A673 (cell line): ENCODE measurements at regions not wholly inside any gene's neighbourhood (a gene's known extent, or its start where the extent isn't known, plus 50 kb on each side); places are given as distances from the start of the nearest gene placed in this dataset.

ENCODE experiments used
- BruUV-seq: library from RNA; stranded (reverse); fragments of 400-500 nt; replicated peaks from 2 replicates; lab custom pipeline; 2021; lab: Mats Ljungman, UMichigan
- CTCF ChIA-PET: fragments of 300-600 bp; sonication (Branson Sonifier 250); formaldehyde crosslinking; loops from one replicate; lab custom pipeline; 2022; ENCODE audit warnings: antibody characterized with exemption; lab: Charles Lee
- POLR2A ChIA-PET: fragments of 300-600 bp; sonication (Branson Sonifier 250); formaldehyde crosslinking; loops from one replicate; lab custom pipeline; 2022; ENCODE audit warnings: antibody characterized with exemption; ENCODE audit not compliant: low non-redundant PET; lab: Charles Lee
- DNase-seq: peaks from one replicate; pipeline ENCODE4 v3.0.0-alpha.2; 2015; ENCODE audit warnings: low spot score
- H3K27ac ChIP-seq: fragments of 200-600 bp; sonication (generic); 2 replicates; pipeline ENCODE4 v1.5.1; 2016; ENCODE audit warnings: mixed run types, low read depth, mild to moderate bottlenecking, mixed read lengths, antibody characterized with exemption, low read length; ENCODE audit not compliant: poor library complexity, severe bottlenecking
- H3K27me3 ChIP-seq: fragments of 200-600 bp; sonication (generic); replicated peaks from 2 replicates; pipeline ENCODE4 v1.6.1; 2017; ENCODE audit warnings: mixed run types, low read depth, mild to moderate bottlenecking, mixed read lengths, antibody characterized with exemption, low read length; ENCODE audit not compliant: insufficient read depth, poor library complexity
- H3K36me3 ChIP-seq: fragments of 200-600 bp; sonication (generic); 2 replicates; pipeline ENCODE4 v1.6.1; 2016; ENCODE audit warnings: mixed run types, mild to moderate bottlenecking, mixed read lengths, antibody characterized with exemption, low read length; ENCODE audit not compliant: insufficient read depth, poor library complexity, severe bottlenecking
- H3K4me1 ChIP-seq: fragments of 200-600 bp; sonication (generic); 2 replicates; pipeline ENCODE4 v1.6.1; 2017; ENCODE audit warnings: mixed run types, mild to moderate bottlenecking, mixed read lengths, antibody characterized with exemption, low read length; ENCODE audit not compliant: insufficient read depth, poor library complexity, severe bottlenecking
- H3K4me3 ChIP-seq: fragments of 200-600 bp; sonication (generic); 2 replicates; pipeline ENCODE4 v1.5.1; 2016; ENCODE audit warnings: low read depth, mixed run types, mild to moderate bottlenecking, mixed read lengths, low read length; ENCODE audit not compliant: poor library complexity, severe bottlenecking
- H3K9me3 ChIP-seq: fragments of 200-600 bp; sonication (generic); 2 replicates; pipeline ENCODE4 v1.6.1; 2016; ENCODE audit warnings: mixed run types, low read depth, mild to moderate bottlenecking, mixed read lengths, antibody characterized with exemption, low read length; ENCODE audit not compliant: poor library complexity, severe bottlenecking
- EZH2 ChIP-seq: fragments of 200-600 bp; sonication (generic); IDR thresholded peaks from 2 replicates; pipeline ENCODE4 v1.6.1; 2017; ENCODE audit warnings: borderline replicate concordance, low read depth, mild to moderate bottlenecking, mixed read lengths, antibody characterized with exemption, low read length; ENCODE audit not compliant: poor library complexity, severe bottlenecking
- intact Hi-C: fragments of 100-400 bp; cut with micrococcal nuclease; formaldehyde crosslinking; loops from one replicate; pipeline ENCODE4 v1.10.0; 2022; ENCODE audit not compliant: unreplicated experiment
- TF ChIP-seq, protein P1 (sequence below): fragments of 300-800, 200-600 bp; sonication (generic); conservative IDR thresholded peaks from 2 replicates; pipeline ENCODE4 v1.5.1; 2017; ENCODE audit warnings: low read depth, mild to moderate bottlenecking, antibody characterized with exemption, low read length, moderate library complexity, mixed read lengths

DNA sequence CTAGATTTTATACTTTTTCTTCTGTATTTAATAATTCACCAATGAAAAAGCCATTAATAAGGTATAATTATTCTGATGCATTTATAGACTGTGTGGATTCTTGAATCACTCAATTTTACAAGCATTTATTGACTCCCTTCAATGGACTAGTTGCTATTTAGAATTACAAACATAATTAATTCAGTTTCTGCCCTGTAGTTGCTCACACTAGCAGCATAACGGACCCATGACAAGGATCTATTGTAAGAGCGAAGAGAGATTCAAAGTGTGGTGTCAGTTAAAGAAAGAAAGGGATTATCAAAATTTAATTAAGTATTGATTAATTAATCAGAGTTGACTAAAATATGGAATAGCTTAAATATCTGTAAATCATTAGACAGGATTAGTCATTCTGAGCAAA, 602.6 kb upstream of the PTCHD4 start:
- H3K27me3 ChIP-seq = no peaks in the 10 kb centered on the region
- no peak overlapping the region for H3K27ac ChIP-seq
- intact Hi-C loops = no loop called here
- no peak overlapping the region for H3K4me3 ChIP-seq
- no peaks in the 10 kb centered on the region for H3K36me3 ChIP-seq
- no peak for DNase-seq
- POLR2A ChIA-PET = no interaction called here
- CTCF ChIA-PET = no interaction called here
- no peaks in the 10 kb centered on the region for H3K4me1 ChIP-seq
- TF ChIP-seq EZH2 = no peak
- TF ChIP-seq, protein P1, sequence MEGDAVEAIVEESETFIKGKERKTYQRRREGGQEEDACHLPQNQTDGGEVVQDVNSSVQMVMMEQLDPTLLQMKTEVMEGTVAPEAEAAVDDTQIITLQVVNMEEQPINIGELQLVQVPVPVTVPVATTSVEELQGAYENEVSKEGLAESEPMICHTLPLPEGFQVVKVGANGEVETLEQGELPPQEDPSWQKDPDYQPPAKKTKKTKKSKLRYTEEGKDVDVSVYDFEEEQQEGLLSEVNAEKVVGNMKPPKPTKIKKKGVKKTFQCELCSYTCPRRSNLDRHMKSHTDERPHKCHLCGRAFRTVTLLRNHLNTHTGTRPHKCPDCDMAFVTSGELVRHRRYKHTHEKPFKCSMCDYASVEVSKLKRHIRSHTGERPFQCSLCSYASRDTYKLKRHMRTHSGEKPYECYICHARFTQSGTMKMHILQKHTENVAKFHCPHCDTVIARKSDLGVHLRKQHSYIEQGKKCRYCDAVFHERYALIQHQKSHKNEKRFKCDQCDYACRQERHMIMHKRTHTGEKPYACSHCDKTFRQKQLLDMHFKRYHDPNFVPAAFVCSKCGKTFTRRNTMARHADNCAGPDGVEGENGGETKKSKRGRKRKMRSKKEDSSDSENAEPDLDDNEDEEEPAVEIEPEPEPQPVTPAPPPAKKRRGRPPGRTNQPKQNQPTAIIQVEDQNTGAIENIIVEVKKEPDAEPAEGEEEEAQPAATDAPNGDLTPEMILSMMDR = no peak
- no TSS peak for BruUV-seq
- H3K9me3 ChIP-seq = no peaks in the 10 kb centered on the region

DNA sequence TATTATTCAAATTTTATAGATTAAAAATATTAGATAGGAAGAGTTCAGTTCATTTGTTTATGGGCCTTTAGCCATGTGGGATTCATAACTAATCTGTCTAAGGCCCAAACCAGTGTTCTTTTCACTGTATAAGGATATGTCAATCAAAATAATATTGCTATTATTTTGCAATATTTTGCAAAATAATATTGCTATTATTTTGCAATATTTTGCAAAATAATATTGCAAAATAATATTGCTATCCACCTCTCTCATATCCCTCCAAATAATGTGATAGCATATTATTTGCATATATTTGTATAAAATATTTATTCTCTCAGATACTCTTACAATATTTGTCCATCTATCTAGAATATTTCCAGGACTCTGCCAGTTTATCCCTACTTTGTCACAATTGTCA, 595.3 kb upstream of the PTCHD4 start:
- intact Hi-C loops = no loop called here
- CTCF ChIA-PET = no interaction called here

DNA sequence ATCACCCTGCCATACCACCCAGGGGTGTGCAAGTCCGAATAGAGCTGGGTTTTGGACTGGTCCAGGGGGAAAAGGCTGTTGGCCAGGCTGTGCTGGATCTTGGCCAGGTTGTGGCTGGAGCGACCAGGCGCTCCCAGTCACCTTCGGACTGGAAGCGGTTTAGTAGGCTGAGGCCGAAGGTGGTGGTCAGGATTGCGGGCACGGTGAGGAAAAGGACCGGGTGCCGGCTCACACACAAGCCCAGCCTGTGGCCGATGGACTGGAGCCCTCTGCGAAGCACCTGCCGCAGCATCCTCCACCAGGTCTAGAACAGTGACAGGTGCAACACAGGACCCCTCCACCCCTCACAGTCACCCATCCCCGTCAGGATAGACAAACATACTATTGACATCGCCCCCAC, 590.6 kb upstream of the PTCHD4 start:
- H3K9me3 ChIP-seq = no peaks in the 10 kb centered on the region
- DNase-seq = no peak
- CTCF ChIA-PET = no interaction called here
- H3K27me3 ChIP-seq = no peaks in the 10 kb centered on the region
- intact Hi-C loops = no loop called here
- BruUV-seq = no TSS peak
- no peak overlapping the region for H3K27ac ChIP-seq
- no peak overlapping the region for H3K4me3 ChIP-seq
- no peaks in the 10 kb centered on the region for H3K36me3 ChIP-seq
- POLR2A ChIA-PET = no interaction called here
- H3K4me1 ChIP-seq = no peaks in the 10 kb centered on the region
- TF ChIP-seq, protein P1 = no peak
- no peak for TF ChIP-seq EZH2

More for the DNA sequence above, 595.3 kb upstream of the PTCHD4 start:
- POLR2A ChIA-PET = no interaction called here
- Histone ChIP-seq H3K27me3 (no peaks in the 10 kb centered on the region), H3K9me3 (no peaks in the 10 kb centered on the region), H3K27ac (no peak overlapping the region), H3K36me3 (no peaks in the 10 kb centered on the region), H3K4me1 (no peaks in the 10 kb centered on the region), H3K4me3 (no peak overlapping the region)
- TF ChIP-seq, protein P1 = no peak
- TF ChIP-seq EZH2 = no peak
- no peak for DNase-seq
- no TSS peak for BruUV-seq
